ENCODE measurements at regions not wholly inside any gene's neighbourhood (a gene's known extent, or its start where the extent isn't known, plus 50 kb on each side); places are given as distances from the start of the nearest gene placed in this dataset.

GRCh38 chr11:111169367-111169766 lies 76.2 kb upstream of the POU2AF2 start:
- no peaks in the 10 kb centered on the region for H3K4me1 Mint-ChIP-seq
- H3K36me3 Mint-ChIP-seq (ENCODE audit: insufficient read depth): no peaks in the 10 kb centered on the region
- no peak overlapping the region for H3K4me3 Mint-ChIP-seq
- peaks cover 11% of the 10 kb centered on the region for H3K27me3 Mint-ChIP-seq
- H3K27ac Mint-ChIP-seq (ENCODE audit: low read depth): no peak overlapping the region
- ATAC-seq (replicated peaks; ENCODE audit: extremely low read depth, poor library complexity, severe bottlenecking) (no peak), DNase-seq (ENCODE audit: low spot score in 2 of 2) (no peak)
- H3K9me3 Mint-ChIP-seq: no peaks in the 10 kb centered on the region

- Mint-ChIP-seq H3K36me3 (ENCODE audit: insufficient read depth) (no peaks in the 10 kb centered on the region), H3K4me3 (no peak overlapping the region), H3K27ac (ENCODE audit: low read depth) (no peak overlapping the region), H3K9me3 (no peaks in the 10 kb centered on the region), H3K27me3 (peaks cover 12% of the 10 kb centered on the region), H3K4me1 (no peaks in the 10 kb centered on the region)
- ATAC-seq (replicated peaks; ENCODE audit: extremely low read depth, poor library complexity, severe bottlenecking) (no peak), DNase-seq (ENCODE audit: low spot score in 2 of 2) (no peak)
These were observed 76.7 kb upstream of the POU2AF2 start for GRCh38 chr11:111168871-111169270.

GRCh38 chr11:111167666-111168065 lies 77.9 kb upstream of the POU2AF2 start:
- DNase-seq (ENCODE audit: low spot score in 2 of 2) (no peak), ATAC-seq (replicated peaks; ENCODE audit: extremely low read depth, poor library complexity, severe bottlenecking) (no peak)
- H3K9me3 Mint-ChIP-seq: no peaks in the 10 kb centered on the region
- no peak overlapping the region for H3K4me3 Mint-ChIP-seq
- H3K36me3 Mint-ChIP-seq (ENCODE audit: insufficient read depth): no peaks in the 10 kb centered on the region
- peaks cover 23% of the 10 kb centered on the region for H3K27me3 Mint-ChIP-seq
- H3K4me1 Mint-ChIP-seq: no peaks in the 10 kb centered on the region
- H3K27ac Mint-ChIP-seq (ENCODE audit: low read depth): no peak overlapping the region

GRCh38 chr11:111166598-111166997 lies 78.9 kb upstream of the POU2AF2 start:
- H3K27me3 Mint-ChIP-seq: peaks cover 34% of the 10 kb centered on the region
- no peak overlapping the region for H3K4me3 Mint-ChIP-seq
- H3K36me3 Mint-ChIP-seq (ENCODE audit: insufficient read depth): no peaks in the 10 kb centered on the region
- DNase-seq (ENCODE audit: low spot score in 2 of 2) (no peak), ATAC-seq (replicated peaks; ENCODE audit: extremely low read depth, poor library complexity, severe bottlenecking) (no peak)
- no peaks in the 10 kb centered on the region for H3K4me1 Mint-ChIP-seq
- no peaks in the 10 kb centered on the region for H3K9me3 Mint-ChIP-seq
- no peak overlapping the region for H3K27ac Mint-ChIP-seq (ENCODE audit: low read depth)

GRCh38 chr11:111162305-111162704 lies 83.2 kb upstream of the POU2AF2 start:
- peaks cover 57% of the 10 kb centered on the region for H3K27me3 Mint-ChIP-seq
- no peak overlapping the region for H3K4me3 Mint-ChIP-seq
- DNase-seq (ENCODE audit: low spot score in 2 of 2) (no peak), ATAC-seq (replicated peaks; ENCODE audit: extremely low read depth, poor library complexity, severe bottlenecking) (no peak)
- no peaks in the 10 kb centered on the region for H3K9me3 Mint-ChIP-seq
- no peaks in the 10 kb centered on the region for H3K4me1 Mint-ChIP-seq
- no peaks in the 10 kb centered on the region for H3K36me3 Mint-ChIP-seq (ENCODE audit: insufficient read depth)
- no peak overlapping the region for H3K27ac Mint-ChIP-seq (ENCODE audit: low read depth)

- Mint-ChIP-seq H3K4me1 (no peaks in the 10 kb centered on the region), H3K4me3 (no peak overlapping the region), H3K27me3 (peaks cover 33% of the 10 kb centered on the region), H3K36me3 (ENCODE audit: insufficient read depth) (no peaks in the 10 kb centered on the region), H3K9me3 (no peaks in the 10 kb centered on the region), H3K27ac (ENCODE audit: low read depth) (no peak overlapping the region)
- ATAC-seq (replicated peaks; ENCODE audit: extremely low read depth, poor library complexity, severe bottlenecking) (no peak), DNase-seq (ENCODE audit: low spot score in 2 of 2) (no peak)
These were observed 88.0 kb upstream of the POU2AF2 start for GRCh38 chr11:111157571-111157970.

- no peak overlapping the region for H3K4me3 Mint-ChIP-seq
- no peak for DNase-seq (ENCODE audit: low spot score in 2 of 2)
- ATAC-seq (replicated peaks; ENCODE audit: extremely low read depth, poor library complexity, severe bottlenecking): no peak
These were observed 90.5 kb upstream of the POU2AF2 start for GRCh38 chr11:111155021-111155420.

GRCh38 chr11:111153194-111153593 lies 92.3 kb upstream of the POU2AF2 start:
- Mint-ChIP-seq H3K4me1 (no peaks in the 10 kb centered on the region), H3K36me3 (ENCODE audit: insufficient read depth) (no peaks in the 10 kb centered on the region), H3K27ac (ENCODE audit: low read depth) (no peak overlapping the region), H3K4me3 (no peak overlapping the region), H3K27me3 (peaks cover 10% of the 10 kb centered on the region), H3K9me3 (no peaks in the 10 kb centered on the region)
- ATAC-seq (replicated peaks; ENCODE audit: extremely low read depth, poor library complexity, severe bottlenecking) (no peak), DNase-seq (ENCODE audit: low spot score in 2 of 2) (no peak)

More at GRCh38 chr11:111155021-111155420, 90.5 kb upstream of the POU2AF2 start:
- Mint-ChIP-seq H3K9me3 (no peaks in the 10 kb centered on the region), H3K4me1 (no peaks in the 10 kb centered on the region), H3K36me3 (ENCODE audit: insufficient read depth) (no peaks in the 10 kb centered on the region), H3K27me3 (peaks cover 10% of the 10 kb centered on the region), H3K27ac (ENCODE audit: low read depth) (no peak overlapping the region)

GRCh38 chr11:111148953-111149352 lies 96.6 kb upstream of the POU2AF2 start:
- H3K36me3 Mint-ChIP-seq (ENCODE audit: insufficient read depth): no peaks in the 10 kb centered on the region
- H3K27ac Mint-ChIP-seq (ENCODE audit: low read depth): no peak overlapping the region
- ATAC-seq (replicated peaks; ENCODE audit: extremely low read depth, poor library complexity, severe bottlenecking) (no peak), DNase-seq (ENCODE audit: low spot score in 2 of 2) (no peak)
- no peak overlapping the region for H3K4me3 Mint-ChIP-seq
- peaks cover 10% of the 10 kb centered on the region for H3K27me3 Mint-ChIP-seq
- no peaks in the 10 kb centered on the region for H3K4me1 Mint-ChIP-seq
- no peaks in the 10 kb centered on the region for H3K9me3 Mint-ChIP-seq

GRCh38 chr11:111148121-111148520 lies 97.4 kb upstream of the POU2AF2 start:
- no peaks in the 10 kb centered on the region for H3K9me3 Mint-ChIP-seq
- H3K4me3 Mint-ChIP-seq: no peak overlapping the region
- DNase-seq (ENCODE audit: low spot score in 2 of 2): no peak
- no peaks in the 10 kb centered on the region for H3K36me3 Mint-ChIP-seq (ENCODE audit: insufficient read depth)
- H3K4me1 Mint-ChIP-seq: no peaks in the 10 kb centered on the region
- no peak overlapping the region for H3K27ac Mint-ChIP-seq (ENCODE audit: low read depth)
- no peak for ATAC-seq (replicated peaks; ENCODE audit: extremely low read depth, poor library complexity, severe bottlenecking)
- peaks cover 10% of the 10 kb centered on the region for H3K27me3 Mint-ChIP-seq

GRCh38 chr11:111137846-111138245 lies 107.7 kb upstream of the POU2AF2 start:
- Mint-ChIP-seq H3K4me1 (no peaks in the 10 kb centered on the region), H3K27ac (ENCODE audit: low read depth) (no peak overlapping the region), H3K36me3 (ENCODE audit: insufficient read depth) (no peaks in the 10 kb centered on the region), H3K9me3 (no peaks in the 10 kb centered on the region), H3K27me3 (peaks cover 59% of the 10 kb centered on the region), H3K4me3 (no peak overlapping the region)
- DNase-seq (ENCODE audit: low spot score in 2 of 2) (no peak), ATAC-seq (replicated peaks; ENCODE audit: extremely low read depth, poor library complexity, severe bottlenecking) (no peak)

- H3K27ac Mint-ChIP-seq (ENCODE audit: low read depth): no peak overlapping the region
- peaks cover 65% of the 10 kb centered on the region for H3K27me3 Mint-ChIP-seq
- ATAC-seq (replicated peaks; ENCODE audit: extremely low read depth, poor library complexity, severe bottlenecking) (no peak), DNase-seq (ENCODE audit: low spot score in 2 of 2) (no peak)
- no peaks in the 10 kb centered on the region for H3K9me3 Mint-ChIP-seq
- H3K36me3 Mint-ChIP-seq (ENCODE audit: insufficient read depth): no peaks in the 10 kb centered on the region
- H3K4me3 Mint-ChIP-seq: no peak overlapping the region
- no peaks in the 10 kb centered on the region for H3K4me1 Mint-ChIP-seq
These were observed 109.6 kb upstream of the POU2AF2 start for GRCh38 chr11:111135778-111136570.

- H3K9me3 Mint-ChIP-seq: no peaks in the 10 kb centered on the region
- H3K4me3 Mint-ChIP-seq: no peak overlapping the region
- ATAC-seq (replicated peaks; ENCODE audit: extremely low read depth, poor library complexity, severe bottlenecking): no peak
- no peaks in the 10 kb centered on the region for H3K36me3 Mint-ChIP-seq (ENCODE audit: insufficient read depth)
- no peak for DNase-seq (ENCODE audit: low spot score in 2 of 2)
- H3K4me1 Mint-ChIP-seq: no peaks in the 10 kb centered on the region
- no peak overlapping the region for H3K27ac Mint-ChIP-seq (ENCODE audit: low read depth)
- peaks cover 60% of the 10 kb centered on the region for H3K27me3 Mint-ChIP-seq
These were observed 110.4 kb upstream of the POU2AF2 start for GRCh38 chr11:111135101-111135500.
